Embryonic facial prominence (tissue), 1 donor: ENCODE measurements at regions not wholly inside any gene's neighbourhood (a gene's known extent, or its start where the extent isn't known, plus 50 kb on each side); places are given as distances from the start of the nearest gene placed in this dataset.

Source experiments
- DNase-seq: peaks from one replicate; pipeline ENCODE4 v3.0.0-alpha.2; 2016; ENCODE audit errors: extremely low spot score

- no peak for DNase-seq
Observed at GRCh38 chr7:22676385-22676784, 50.6 kb upstream of the IL6 start.

GRCh38 chr7:22675917-22676343 lies 51.1 kb upstream of the IL6 start:
- DNase-seq: no peak

GRCh38 chr7:22675421-22675820 lies 51.6 kb upstream of the IL6 start:
- no peak for DNase-seq

- DNase-seq: no peak
Observed at GRCh38 chr7:22672846-22673680, 53.9 kb upstream of the IL6 start.

- DNase-seq: no peak
Observed at GRCh38 chr7:22671177-22671879, 55.7 kb upstream of the IL6 start.

GRCh38 chr7:22670422-22670815 lies 56.6 kb upstream of the IL6 start:
- DNase-seq: no peak

- DNase-seq: no peak
Observed at GRCh38 chr7:22669692-22670421, 57.1 kb upstream of the IL6 start.

- DNase-seq: no peak
Observed at GRCh38 chr7:22668971-22669401, 58.0 kb upstream of the IL6 start.

GRCh38 chr7:22667562-22668239 lies 59.3 kb upstream of the IL6 start:
- DNase-seq: no peak

GRCh38 chr7:22667187-22667561 lies 59.8 kb upstream of the IL6 start:
- no peak for DNase-seq

- no peak for DNase-seq
Observed at GRCh38 chr7:22666732-22667131, 60.3 kb upstream of the IL6 start.

- no peak for DNase-seq
Observed at GRCh38 chr7:22665923-22666322, 61.1 kb upstream of the IL6 start.

- no peak for DNase-seq
Observed at GRCh38 chr7:22664988-22665798, 61.8 kb upstream of the IL6 start.

GRCh38 chr7:22663721-22664120 lies 63.3 kb upstream of the IL6 start:
- DNase-seq: no peak

GRCh38 chr7:22663357-22663718 lies 63.7 kb upstream of the IL6 start:
- no peak for DNase-seq

GRCh38 chr7:22662556-22663356 lies 64.2 kb upstream of the IL6 start:
- DNase-seq: no peak

GRCh38 chr7:22662036-22662435 lies 65.0 kb upstream of the IL6 start:
- no peak for DNase-seq

- no peak for DNase-seq
Observed at GRCh38 chr7:22660732-22661131, 66.3 kb upstream of the IL6 start.

GRCh38 chr7:22660293-22660692 lies 66.7 kb upstream of the IL6 start:
- DNase-seq: no peak

- DNase-seq: no peak
Observed at GRCh38 chr7:22659741-22660140, 67.3 kb upstream of the IL6 start.
